Left ventricle myocardium inferior (tissue), 1 donor: ENCODE measurements at regions not wholly inside any gene's neighbourhood (a gene's known extent, or its start where the extent isn't known, plus 50 kb on each side); places are given as distances from the start of the nearest gene placed in this dataset.

Experiments used
- DNase-seq: peaks from one replicate; pipeline ENCODE4 v3.0.0-alpha.2; 2020
- H3K27ac ChIP-seq: fragments of 200-600 bp; replicated peaks from 2 replicates; pipeline ENCODE4 v1.8.0; 2021
- H3K27me3 ChIP-seq: fragments of 200-600 bp; 2 replicates; pipeline ENCODE4 v1.8.0; 2021; ENCODE audit warnings: low read depth
- H3K36me3 ChIP-seq: fragments of 200-600 bp; 2 replicates; pipeline ENCODE4 v1.8.0; 2021
- H3K4me1 ChIP-seq: fragments of 200-600 bp; 2 replicates; pipeline ENCODE4 v1.8.0; 2021
- H3K4me3 ChIP-seq: fragments of 200-600 bp; 2 replicates; pipeline ENCODE4 v1.8.0; 2021; ENCODE audit warnings: mild to moderate bottlenecking, moderate library complexity
- H3K9me3 ChIP-seq: fragments of 200-600 bp; replicated peaks from 2 replicates; pipeline ENCODE4 v1.8.0; 2021
- intact Hi-C: fragments of 100-400 bp; cut with micrococcal nuclease; formaldehyde crosslinking; loops from one replicate; pipeline ENCODE4 v1.11.0; 2022
- TF ChIP-seq, protein P1 (sequence below): fragments of 200-600 bp; IDR thresholded peaks from 2 replicates; pipeline ENCODE4 v1.8.0; 2021; ENCODE audit warnings: antibody characterized with exemption, mild to moderate bottlenecking, borderline replicate concordance
- donor health status: DM: no; HTN: yes; CAD: no; lungs with severe emphysema.

DNA sequence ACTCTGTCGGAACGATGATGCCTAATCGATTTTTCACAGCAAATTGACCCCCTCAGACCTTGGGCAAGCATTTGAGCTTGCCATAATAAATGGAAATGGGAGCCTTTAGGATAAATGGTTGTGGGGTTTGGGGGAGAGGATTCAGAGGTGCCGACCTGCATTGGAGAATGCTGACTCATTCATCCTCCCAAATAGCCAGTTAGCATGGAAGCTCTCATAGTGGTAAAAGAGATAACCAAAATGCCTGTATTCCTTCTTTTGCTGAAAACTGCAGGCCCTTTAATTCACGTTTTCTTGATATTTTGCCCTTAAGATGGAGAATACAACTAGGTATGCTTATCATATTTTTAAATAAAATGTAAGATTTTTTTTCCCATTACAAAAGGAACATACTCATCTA lies 392.6 kb upstream of the DEPDC1 start:
- intact Hi-C loops: no loop called here
- TF ChIP-seq, protein P1, sequence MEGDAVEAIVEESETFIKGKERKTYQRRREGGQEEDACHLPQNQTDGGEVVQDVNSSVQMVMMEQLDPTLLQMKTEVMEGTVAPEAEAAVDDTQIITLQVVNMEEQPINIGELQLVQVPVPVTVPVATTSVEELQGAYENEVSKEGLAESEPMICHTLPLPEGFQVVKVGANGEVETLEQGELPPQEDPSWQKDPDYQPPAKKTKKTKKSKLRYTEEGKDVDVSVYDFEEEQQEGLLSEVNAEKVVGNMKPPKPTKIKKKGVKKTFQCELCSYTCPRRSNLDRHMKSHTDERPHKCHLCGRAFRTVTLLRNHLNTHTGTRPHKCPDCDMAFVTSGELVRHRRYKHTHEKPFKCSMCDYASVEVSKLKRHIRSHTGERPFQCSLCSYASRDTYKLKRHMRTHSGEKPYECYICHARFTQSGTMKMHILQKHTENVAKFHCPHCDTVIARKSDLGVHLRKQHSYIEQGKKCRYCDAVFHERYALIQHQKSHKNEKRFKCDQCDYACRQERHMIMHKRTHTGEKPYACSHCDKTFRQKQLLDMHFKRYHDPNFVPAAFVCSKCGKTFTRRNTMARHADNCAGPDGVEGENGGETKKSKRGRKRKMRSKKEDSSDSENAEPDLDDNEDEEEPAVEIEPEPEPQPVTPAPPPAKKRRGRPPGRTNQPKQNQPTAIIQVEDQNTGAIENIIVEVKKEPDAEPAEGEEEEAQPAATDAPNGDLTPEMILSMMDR: no peak

DNA sequence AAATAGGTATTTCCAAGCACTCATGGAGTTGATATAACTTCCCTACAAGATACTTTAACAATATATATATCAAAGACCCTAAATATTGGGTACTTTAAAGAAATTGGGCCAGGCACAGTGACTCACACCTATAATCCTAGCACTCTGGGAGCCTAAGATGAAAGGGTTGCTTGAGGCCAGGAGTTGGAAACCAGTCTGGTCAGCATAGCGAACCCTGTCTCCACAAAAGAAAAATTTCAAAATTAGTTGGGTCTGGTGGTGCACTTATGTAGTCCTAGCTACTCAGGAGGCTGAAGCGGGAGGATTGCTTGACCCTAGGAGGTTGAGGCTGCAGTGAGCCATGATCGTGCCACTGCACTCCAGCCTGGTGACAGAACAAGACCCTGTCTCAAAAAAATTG lies 393.9 kb upstream of the DEPDC1 start:
- Histone ChIP-seq H3K4me1 (no peaks in the 10 kb centered on the region), H3K27me3 (no peaks in the 10 kb centered on the region), H3K9me3 (no peaks in the 10 kb centered on the region), H3K27ac (no peak overlapping the region), H3K36me3 (no peaks in the 10 kb centered on the region), H3K4me3 (no peak overlapping the region)
- DNase-seq: no peak
- TF ChIP-seq, protein P1: no peak
- intact Hi-C loops: no loop called here

More for the DNA sequence above, 392.6 kb upstream of the DEPDC1 start:
- Histone ChIP-seq H3K4me1 (no peaks in the 10 kb centered on the region), H3K4me3 (no peak overlapping the region), H3K27ac (no peak overlapping the region), H3K36me3 (no peaks in the 10 kb centered on the region), H3K9me3 (no peaks in the 10 kb centered on the region), H3K27me3 (no peaks in the 10 kb centered on the region)
- DNase-seq: no peak

- H3K27ac ChIP-seq: no peak overlapping the region
- H3K4me3 ChIP-seq: no peak overlapping the region
- H3K27me3 ChIP-seq: no peaks in the 10 kb centered on the region
- H3K4me1 ChIP-seq: no peaks in the 10 kb centered on the region
- no peaks in the 10 kb centered on the region for H3K36me3 ChIP-seq
- intact Hi-C loops: no loop called here
- TF ChIP-seq, protein P1: no peak
- H3K9me3 ChIP-seq: peaks cover 4% of the 10 kb centered on the region
- DNase-seq: no peak
These were observed 407.6 kb upstream of the DEPDC1 start for GRCh38 chr1:68904477-68904876.

- no peaks in the 10 kb centered on the region for H3K36me3 ChIP-seq
- peaks cover 12% of the 10 kb centered on the region for H3K9me3 ChIP-seq
- H3K4me3 ChIP-seq: no peak overlapping the region
- H3K27ac ChIP-seq: no peak overlapping the region
- H3K27me3 ChIP-seq: no peaks in the 10 kb centered on the region
- DNase-seq: no peak
- TF ChIP-seq, protein P1: no peak
- H3K4me1 ChIP-seq: no peaks in the 10 kb centered on the region
- intact Hi-C loops: no loop called here
These were observed 409.5 kb upstream of the DEPDC1 start for GRCh38 chr1:68906431-68906830.

DNA sequence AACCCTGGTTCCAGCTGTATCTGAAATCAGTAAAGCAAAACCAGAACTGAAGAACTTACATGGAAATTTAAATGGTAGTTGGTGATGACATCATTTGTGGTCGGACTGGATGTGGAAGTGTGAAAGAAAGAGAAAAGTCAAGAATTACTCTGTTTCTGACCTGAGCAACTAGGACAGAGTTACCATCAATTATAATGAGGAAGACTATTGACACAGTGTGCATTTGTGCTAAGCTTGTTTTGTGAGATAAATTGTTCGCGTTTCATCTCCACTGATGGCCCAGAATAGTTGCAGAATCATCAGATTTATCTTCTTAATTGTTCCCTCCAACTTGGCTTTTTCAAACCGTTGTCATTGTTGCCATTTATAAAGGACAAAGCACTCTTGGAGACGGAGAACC lies 410.6 kb upstream of the DEPDC1 start:
- DNase-seq: no peak
- intact Hi-C loops: no loop called here
- TF ChIP-seq, protein P1: no peak
- no peak overlapping the region for H3K4me3 ChIP-seq
- H3K9me3 ChIP-seq: peaks cover 12% of the 10 kb centered on the region
- H3K4me1 ChIP-seq: no peaks in the 10 kb centered on the region
- no peaks in the 10 kb centered on the region for H3K27me3 ChIP-seq
- no peak overlapping the region for H3K27ac ChIP-seq
- no peaks in the 10 kb centered on the region for H3K36me3 ChIP-seq

GRCh38 chr1:68908316-68908715 lies 411.4 kb upstream of the DEPDC1 start:
- intact Hi-C loops: no loop called here
- Histone ChIP-seq H3K4me1 (no peaks in the 10 kb centered on the region), H3K27ac (no peak overlapping the region), H3K4me3 (no peak overlapping the region), H3K9me3 (peaks cover 12% of the 10 kb centered on the region), H3K27me3 (no peaks in the 10 kb centered on the region), H3K36me3 (no peaks in the 10 kb centered on the region)
- no peak for DNase-seq
- TF ChIP-seq, protein P1: no peak
